Activated CD4-positive, alpha-beta T cell treated with anti-CD3 and anti-CD28 coated beads for 48 hours (primary cell): ENCODE measurements at regions not wholly inside any gene's neighbourhood (a gene's known extent, or its start where the extent isn't known, plus 50 kb on each side); places are given as distances from the start of the nearest gene placed in this dataset.
"Not testable (repeated sequence)": the region's sequence is repeated elsewhere in the genome, so short reads cannot be mapped to it uniquely, and the experiment has no call there.

Source experiments
- DNase-seq: peaks from one replicate; pipeline ENCODE4 v3.0.0-alpha.2; 2020

GRCh38 chr16:86945166-86945900 lies 367.0 kb downstream of the FOXL1 start:
- DNase-seq: no peak

- no peak for DNase-seq
Observed at GRCh38 chr16:86946396-86946795, 368.0 kb downstream of the FOXL1 start.

- DNase-seq: no peak
Observed at GRCh38 chr16:86946981-86947380, 368.6 kb downstream of the FOXL1 start.

- no peak for DNase-seq
Observed at GRCh38 chr16:86948046-86948445, 369.1 kb downstream of the C16orf95 start.

- no peak for DNase-seq
Observed at GRCh38 chr16:86949116-86949515, 368.1 kb downstream of the C16orf95 start.

GRCh38 chr16:86949630-86950029 lies 367.6 kb downstream of the C16orf95 start:
- DNase-seq: no peak

- DNase-seq: no peak
Observed at GRCh38 chr16:86951041-86951822, 366.0 kb downstream of the C16orf95 start.

- no peak for DNase-seq
Observed at GRCh38 chr16:86951831-86952598, 365.2 kb downstream of the C16orf95 start.

- no peak for DNase-seq
Observed at GRCh38 chr16:86952769-86953168, 364.4 kb downstream of the C16orf95 start.

GRCh38 chr16:86953631-86954391 lies 363.4 kb downstream of the C16orf95 start:
- DNase-seq: no peak

- DNase-seq: no peak
Observed at GRCh38 chr16:86955136-86955855, 361.9 kb downstream of the C16orf95 start.

GRCh38 chr16:86956437-86956836 lies 360.8 kb downstream of the C16orf95 start:
- no peak for DNase-seq

GRCh38 chr16:86957662-86958198 lies 359.5 kb downstream of the C16orf95 start:
- DNase-seq: not testable (repeated sequence)

GRCh38 chr16:86958423-86958822 lies 358.8 kb downstream of the C16orf95 start:
- DNase-seq: no peak

- no peak for DNase-seq
Observed at GRCh38 chr16:86959091-86959651, 358.0 kb downstream of the C16orf95 start.

GRCh38 chr16:86959729-86960128 lies 357.5 kb downstream of the C16orf95 start:
- no peak for DNase-seq

- DNase-seq: no peak
Observed at GRCh38 chr16:86960266-86960665, 356.9 kb downstream of the C16orf95 start.

- no peak for DNase-seq
Observed at GRCh38 chr16:86961171-86961601, 356.0 kb downstream of the C16orf95 start.

- no peak for DNase-seq
Observed at GRCh38 chr16:86962259-86962658, 354.9 kb downstream of the C16orf95 start.

GRCh38 chr16:86962913-86963312 lies 354.3 kb downstream of the C16orf95 start:
- no peak for DNase-seq
